Amniotic epithelial cell (primary cell): ENCODE measurements at regions not wholly inside any gene's neighbourhood (a gene's known extent, or its start where the extent isn't known, plus 50 kb on each side); places are given as distances from the start of the nearest gene placed in this dataset.
"Not testable (repeated sequence)": the region's sequence is repeated elsewhere in the genome, so short reads cannot be mapped to it uniquely, and the experiment has no call there.

Experiments
- DNase-seq: peaks from one replicate; pipeline ENCODE4 v3.0.0-alpha.2; 2010; ENCODE audit warnings: low read depth

GRCh38 chr4:188955066-188955465 lies 815.8 kb downstream of the TRIML1 start:
- no peak for DNase-seq

- DNase-seq, result no peak
These were observed 817.3 kb downstream of the TRIML1 start for GRCh38 chr4:188956566-188956965.

- no peak for DNase-seq
These were observed 819.1 kb downstream of the TRIML1 start for GRCh38 chr4:188958346-188958745.

- no peak for DNase-seq
These were observed 820.2 kb downstream of the TRIML1 start for GRCh38 chr4:188959424-188959823.

GRCh38 chr4:188960411-188961093 lies 821.3 kb downstream of the TRIML1 start:
- DNase-seq, result no peak

- DNase-seq, result peak; percentile 24
These were observed 831.9 kb downstream of the TRIML1 start for GRCh38 chr4:188971125-188971524.

- no peak for DNase-seq
These were observed 836.0 kb downstream of the TRIML1 start for GRCh38 chr4:188975271-188975670.

GRCh38 chr4:188976644-188977115 lies 837.4 kb downstream of the TRIML1 start:
- peak; percentile 34 for DNase-seq

GRCh38 chr4:188977232-188977631 lies 838.0 kb downstream of the TRIML1 start:
- not testable (repeated sequence) for DNase-seq

- no peak for DNase-seq
These were observed 845.3 kb downstream of the TRIML1 start for GRCh38 chr4:188984518-188984917.

GRCh38 chr4:188986271-188986689 lies 847.0 kb downstream of the TRIML1 start:
- peak; percentile 77 for DNase-seq

- DNase-seq, result no peak
These were observed 847.8 kb downstream of the TRIML1 start for GRCh38 chr4:188987011-188987410.

- DNase-seq, result no peak
These were observed 848.9 kb downstream of the TRIML1 start for GRCh38 chr4:188988131-188988530.

- no peak for DNase-seq
These were observed 850.1 kb downstream of the TRIML1 start for GRCh38 chr4:188989371-188989770.

- no peak for DNase-seq
These were observed 853.5 kb downstream of the TRIML1 start for GRCh38 chr4:188992706-188993105.

GRCh38 chr4:188993871-188994270 lies 854.6 kb downstream of the TRIML1 start:
- no peak for DNase-seq

GRCh38 chr4:189001283-189001970 lies 862.2 kb downstream of the TRIML1 start:
- DNase-seq, result no peak

- no peak for DNase-seq
These were observed 862.8 kb downstream of the TRIML1 start for GRCh38 chr4:189001971-189002450.

- no peak for DNase-seq
These were observed 863.2 kb downstream of the TRIML1 start for GRCh38 chr4:189002475-189002874.

- not testable (repeated sequence) for DNase-seq
These were observed 871.4 kb downstream of the TRIML1 start for GRCh38 chr4:189010452-189011217.

GRCh38 chr4:189021831-189022230 lies 882.6 kb downstream of the TRIML1 start:
- DNase-seq, result peak; percentile 4

- peak; percentile 80 for DNase-seq
These were observed 883.3 kb downstream of the TRIML1 start for GRCh38 chr4:189022440-189023035.
